ENCODE measurements at regions not wholly inside any gene's neighbourhood (a gene's known extent, or its start where the extent isn't known, plus 50 kb on each side); places are given as distances from the start of the nearest gene placed in this dataset.

- Histone ChIP-seq H3K79me2 (ENCODE audit: control insufficient read depth, insufficient read depth, low read length) (no peaks in the 10 kb centered on the region), H4K20me1 (replicated peaks; ENCODE audit: control insufficient read depth, extremely low read depth, insufficient read depth, low read length) (no peaks in the 10 kb centered on the region), H3K36me3 (ENCODE audit: control insufficient read depth in 2 of 2, extremely low read depth in 1 of 2, insufficient read depth in 2 of 2, low read length in 2 of 2) (no peaks in the 10 kb centered on the region), H3K4me2 (ENCODE audit: insufficient read depth, low read length) (no peak overlapping the region), H3K9me3 (replicated peaks; ENCODE audit: control insufficient read depth, insufficient read depth, low read length) (no peaks in the 10 kb centered on the region), H3K4me1 (ENCODE audit: control insufficient read depth, extremely low read depth, insufficient read depth, low read length) (peaks cover 38% of the 10 kb centered on the region), H3K4me3 (replicated peaks in 1 of 3; ENCODE audit: insufficient read depth in 1 of 3, low read depth in 1 of 3, low read length in 3 of 3) (no peak overlapping the region), H3K9ac (replicated peaks; ENCODE audit: extremely low read depth, insufficient read depth, low read length) (no peak overlapping the region), H3K27ac (ENCODE audit: insufficient read depth, low read depth, low read length) (no peak overlapping the region), H3K27me3 (ENCODE audit: control insufficient read depth in 2 of 2, insufficient read depth in 2 of 2, low read length in 2 of 2) (no peaks in the 10 kb centered on the region), H2AFZ (ENCODE audit: low read depth, low read length) (no peak overlapping the region), H3K9me1 (replicated peaks; ENCODE audit: control insufficient read depth, extremely low read depth, insufficient read depth, low read length) (no peaks in the 10 kb centered on the region)
- DNase-seq (ENCODE audit: low read depth, low spot score) (no peak), FAIRE-seq (no peak)
- BruUV-seq (replicated peaks): no TSS peak
- dilution Hi-C loops (cut with MboI; ENCODE audit: extremely low pct_ligation_motif_present, low sequenced_read_pairs) (no loop called here), intact Hi-C loops (cut with micrococcal nuclease) (loop anchor here (2.0 to 10.0 kb wide), 8 partner anchors 27 to 943 kb away; partner anchors contain the start of genes ERCC6L2 and FANCC)
- TF ChIP-seq POLR2AphosphoS5 (IDR thresholded peaks at IDR 0.05; ENCODE audit: insufficient read depth, low read depth, low read length) (no peak), CTCF (IDR thresholded peaks at IDR 0.05; ENCODE audit: extremely low read depth in 1 of 2, insufficient read depth in 1 of 2, low read depth in 1 of 2, low read length in 2 of 2) (no peak), MAX (IDR thresholded peaks at IDR 0.05; ENCODE audit: insufficient read depth, insufficient read length) (no peak), EZH2 (IDR thresholded peaks at IDR 0.05; ENCODE audit: borderline replicate concordance, low read depth, low read length, severe bottlenecking) (no peak), JUN (IDR thresholded peaks at IDR 0.05; ENCODE audit: borderline replicate concordance, insufficient read depth, insufficient read length, low read depth) (no peak), MYC (IDR thresholded peaks at IDR 0.05; ENCODE audit: low read depth, low read length) (no peak), FOS (IDR thresholded peaks at IDR 0.05; ENCODE audit: borderline replicate concordance, insufficient read depth, low read length) (no peak), GATA2 (IDR thresholded peaks at IDR 0.05; ENCODE audit: insufficient read depth, insufficient read length, low read depth, low read length) (no peak), POLR2A (IDR thresholded peaks at IDR 0.05; ENCODE audit: low read depth, low read length) (no peak)
- ChIA-PET POLR2A (no interaction called here), CTCF (no interaction called here)
Observed at GRCh38 chr9:96131825-96132224, 170.2 kb downstream of the HSD17B3 start.

All from endothelial cell of umbilical vein (primary cell).